NCI-H345 treated with DMSO at 0.1 percent for 48 hours (cell line): ENCODE measurements at regions not wholly inside any gene's neighbourhood (a gene's known extent, or its start where the extent isn't known, plus 50 kb on each side); places are given as distances from the start of the nearest gene placed in this dataset.
"Not testable (repeated sequence)": the region's sequence is repeated elsewhere in the genome, so short reads cannot be mapped to it uniquely, and the experiment has no call there.

Source experiments
- DNase-seq: peaks from one replicate; lab custom pipeline; 2025; ENCODE audit not compliant: unreplicated experiment; lab: John Stamatoyannopoulos, UW

- no peak for DNase-seq
Observed at GRCh38 chr2:8558096-8558495, 123.8 kb upstream of the ID2 start.

GRCh38 chr2:8558956-8559355, 122.9 kb upstream of the ID2 start:
- DNase-seq, result no peak

- DNase-seq, result no peak
Observed at GRCh38 chr2:8559805-8560204, 122.1 kb upstream of the ID2 start.

- DNase-seq, result not testable (repeated sequence)
Observed at GRCh38 chr2:8561692-8562091, 120.2 kb upstream of the ID2 start.

GRCh38 chr2:8563814-8564474, 117.9 kb upstream of the ID2 start:
- no peak for DNase-seq

GRCh38 chr2:8564475-8564874, 117.4 kb upstream of the ID2 start:
- no peak for DNase-seq

GRCh38 chr2:8565399-8566154, 116.3 kb upstream of the ID2 start:
- no peak for DNase-seq

- DNase-seq, result no peak
Observed at GRCh38 chr2:8566155-8566670, 115.6 kb upstream of the ID2 start.

- peak; percentile 86 for DNase-seq
Observed at GRCh38 chr2:8566774-8567468, 114.9 kb upstream of the ID2 start.

- no peak for DNase-seq
Observed at GRCh38 chr2:8567469-8568260, 114.2 kb upstream of the ID2 start.

- no peak for DNase-seq
Observed at GRCh38 chr2:8568543-8569302, 113.1 kb upstream of the ID2 start.

- no peak for DNase-seq
Observed at GRCh38 chr2:8569332-8569930, 112.4 kb upstream of the ID2 start.

- DNase-seq, result no peak
Observed at GRCh38 chr2:8570637-8571036, 111.2 kb upstream of the ID2 start.

- no peak for DNase-seq
Observed at GRCh38 chr2:8571301-8571791, 110.5 kb upstream of the ID2 start.

- DNase-seq, result peak; percentile 9
Observed at GRCh38 chr2:8571792-8572499, 109.9 kb upstream of the ID2 start.

- no peak for DNase-seq
Observed at GRCh38 chr2:8572712-8573233, 109.1 kb upstream of the ID2 start.

- DNase-seq, result peak; percentile 21
Observed at GRCh38 chr2:8573234-8573941, 108.5 kb upstream of the ID2 start.

- DNase-seq, result no peak
Observed at GRCh38 chr2:8573942-8574195, 108.0 kb upstream of the ID2 start.
